Endothelial cell of umbilical vein (primary cell): ENCODE measurements at regions not wholly inside any gene's neighbourhood (a gene's known extent, or its start where the extent isn't known, plus 50 kb on each side); places are given as distances from the start of the nearest gene placed in this dataset.

ENCODE experiments used
- EZH2 ChIP-seq: IDR thresholded peaks from 2 replicates; pipeline ENCODE4 v1.6.1; 2012; ENCODE audit warnings: borderline replicate concordance, low read depth, mild to moderate bottlenecking, moderate library complexity, low read length, inconsistent platforms; ENCODE audit not compliant: severe bottlenecking
- FOS ChIP-seq: IDR thresholded peaks from 2 replicates; pipeline ENCODE4 v1.6.1; 2011; ENCODE audit warnings: mild to moderate bottlenecking, low read length, moderate library complexity, borderline replicate concordance; ENCODE audit not compliant: insufficient read depth
- JUN ChIP-seq: IDR thresholded peaks from 2 replicates; pipeline ENCODE4 v1.6.1; 2011; ENCODE audit warnings: borderline replicate concordance, low read depth; ENCODE audit not compliant: insufficient read length, insufficient read depth
- POLR2A ChIP-seq: IDR thresholded peaks from 2 replicates; pipeline ENCODE4 v1.6.1; 2012; ENCODE audit warnings: low read depth, mild to moderate bottlenecking, control low read depth, low read length
- POLR2AphosphoS5 ChIP-seq: IDR thresholded peaks from 2 replicates; pipeline ENCODE4 v1.6.1; 2012; ENCODE audit warnings: low read depth, mild to moderate bottlenecking, control low read depth, low read length, moderate library complexity; ENCODE audit not compliant: insufficient read depth
- TF ChIP-seq, protein P1 (sequence below), 2 donors: IDR thresholded peaks; 1 replicate in 1 of 2; 2 replicates in 1 of 2; pipeline ENCODE4 v1.5.1; 2011; ENCODE audit warnings: low read length in 2 of 2, mild to moderate bottlenecking in 2 of 2, moderate library complexity in 2 of 2, control low read depth in 1 of 2, inconsistent platforms in 1 of 2, low read depth in 1 of 2; ENCODE audit not compliant: insufficient read depth in 1 of 2; ENCODE audit errors: extremely low read depth in 1 of 2
- TF ChIP-seq, protein P2 (sequence below): IDR thresholded peaks from 2 replicates; pipeline ENCODE4 v1.6.1; 2011; ENCODE audit not compliant: insufficient read depth, insufficient read length

DNA sequence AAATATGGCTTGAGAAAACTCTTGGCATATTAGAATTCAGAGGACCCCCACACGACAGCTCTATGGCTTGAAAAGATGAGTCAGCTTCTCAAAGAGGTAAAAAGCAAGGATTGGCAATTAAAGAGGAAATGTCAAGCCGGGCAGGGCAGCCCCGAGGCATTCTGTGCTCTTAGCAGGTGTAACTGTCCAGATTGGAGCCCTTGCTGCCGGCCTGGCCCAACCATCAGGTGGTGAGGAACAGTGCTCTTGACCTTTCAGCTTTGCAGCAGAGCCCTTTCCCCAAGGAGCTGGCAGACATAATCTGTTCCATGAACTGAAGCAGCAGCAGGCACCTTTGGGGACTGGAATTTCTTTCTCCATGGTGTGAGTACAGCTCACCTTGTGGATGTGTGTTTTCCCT lies 287.8 kb downstream of the UTP18 start:
- TF ChIP-seq, protein P1, sequence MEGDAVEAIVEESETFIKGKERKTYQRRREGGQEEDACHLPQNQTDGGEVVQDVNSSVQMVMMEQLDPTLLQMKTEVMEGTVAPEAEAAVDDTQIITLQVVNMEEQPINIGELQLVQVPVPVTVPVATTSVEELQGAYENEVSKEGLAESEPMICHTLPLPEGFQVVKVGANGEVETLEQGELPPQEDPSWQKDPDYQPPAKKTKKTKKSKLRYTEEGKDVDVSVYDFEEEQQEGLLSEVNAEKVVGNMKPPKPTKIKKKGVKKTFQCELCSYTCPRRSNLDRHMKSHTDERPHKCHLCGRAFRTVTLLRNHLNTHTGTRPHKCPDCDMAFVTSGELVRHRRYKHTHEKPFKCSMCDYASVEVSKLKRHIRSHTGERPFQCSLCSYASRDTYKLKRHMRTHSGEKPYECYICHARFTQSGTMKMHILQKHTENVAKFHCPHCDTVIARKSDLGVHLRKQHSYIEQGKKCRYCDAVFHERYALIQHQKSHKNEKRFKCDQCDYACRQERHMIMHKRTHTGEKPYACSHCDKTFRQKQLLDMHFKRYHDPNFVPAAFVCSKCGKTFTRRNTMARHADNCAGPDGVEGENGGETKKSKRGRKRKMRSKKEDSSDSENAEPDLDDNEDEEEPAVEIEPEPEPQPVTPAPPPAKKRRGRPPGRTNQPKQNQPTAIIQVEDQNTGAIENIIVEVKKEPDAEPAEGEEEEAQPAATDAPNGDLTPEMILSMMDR (IDR thresholded peaks at IDR 0.05; ENCODE audit: extremely low read depth in 1 of 2, insufficient read depth in 1 of 2, low read depth in 1 of 2, low read length in 2 of 2): no peak
- TF ChIP-seq POLR2A: no peak
- TF ChIP-seq POLR2AphosphoS5: no peak
- TF ChIP-seq EZH2: no peak
- TF ChIP-seq, protein P2, sequence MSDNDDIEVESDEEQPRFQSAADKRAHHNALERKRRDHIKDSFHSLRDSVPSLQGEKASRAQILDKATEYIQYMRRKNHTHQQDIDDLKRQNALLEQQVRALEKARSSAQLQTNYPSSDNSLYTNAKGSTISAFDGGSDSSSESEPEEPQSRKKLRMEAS: no peak
- no peak for TF ChIP-seq JUN
- no peak for TF ChIP-seq FOS
